NCI-H2171 treated with DMSO at 0.1 percent for 48 hours (cell line): ENCODE measurements at regions not wholly inside any gene's neighbourhood (a gene's known extent, or its start where the extent isn't known, plus 50 kb on each side); places are given as distances from the start of the nearest gene placed in this dataset.

ENCODE experiments used
- DNase-seq: peaks from one replicate; lab custom pipeline; 2025; lab: John Stamatoyannopoulos, UW

DNA sequence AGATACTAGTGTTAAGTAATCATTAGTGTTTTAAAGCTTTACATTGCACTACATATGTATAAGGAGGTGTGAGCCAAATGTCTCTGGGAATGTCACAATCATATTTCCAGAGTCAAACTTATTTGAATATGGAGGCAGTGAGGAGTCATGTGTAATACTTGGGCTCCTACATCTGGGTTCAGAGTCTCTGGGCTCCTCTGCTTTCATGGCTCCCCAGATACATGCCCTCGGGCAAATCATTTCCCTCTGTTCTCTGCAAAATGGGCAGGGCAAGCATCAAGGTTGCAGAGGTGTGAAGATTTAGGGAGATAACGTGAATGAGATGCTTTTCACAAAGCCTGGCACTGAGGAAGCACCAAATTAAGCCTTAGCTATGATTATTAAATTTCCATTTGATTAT, 138.3 kb upstream of the SGK1 start:
- no peak for DNase-seq

- DNase-seq, result no peak
Observed at GRCh38 chr6:134455319-134455718, 137.4 kb upstream of the SGK1 start.

- DNase-seq, result no peak
Observed at GRCh38 chr6:134454794-134455193, 136.9 kb upstream of the SGK1 start.

DNA sequence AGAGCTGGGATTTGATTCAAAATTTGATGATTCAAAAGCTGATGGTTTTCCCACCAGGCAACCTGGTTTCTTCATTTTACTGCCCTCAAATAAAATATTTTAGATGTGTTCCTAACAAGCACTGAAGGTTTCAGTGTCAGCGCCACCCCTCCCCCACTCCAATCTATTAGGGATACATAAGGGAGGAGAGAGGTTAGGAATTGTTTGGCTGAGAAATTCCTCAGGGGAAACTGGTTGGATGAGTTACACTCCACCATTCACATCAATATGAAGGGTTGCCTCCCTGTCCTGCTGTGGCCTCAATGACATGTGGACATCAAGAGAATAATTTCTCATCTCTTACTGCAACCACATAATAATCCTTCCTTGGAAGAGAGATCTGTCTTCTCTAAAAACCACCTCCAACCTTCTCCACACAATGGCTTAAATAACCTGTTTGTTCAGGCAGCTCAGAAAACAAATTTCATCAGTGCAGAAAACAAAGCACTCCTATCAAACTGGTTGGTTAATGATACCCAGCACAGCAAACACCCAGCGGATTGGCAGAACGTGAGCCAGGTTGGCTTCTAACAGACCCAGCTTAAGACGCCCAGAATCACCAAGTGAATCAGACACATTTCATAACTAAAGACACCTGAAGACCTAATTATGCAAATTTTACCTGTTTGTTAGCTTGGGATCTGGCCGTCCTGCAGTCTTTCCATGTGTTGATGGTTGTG, 136.0 kb upstream of the SGK1 start:
- no peak for DNase-seq

DNA sequence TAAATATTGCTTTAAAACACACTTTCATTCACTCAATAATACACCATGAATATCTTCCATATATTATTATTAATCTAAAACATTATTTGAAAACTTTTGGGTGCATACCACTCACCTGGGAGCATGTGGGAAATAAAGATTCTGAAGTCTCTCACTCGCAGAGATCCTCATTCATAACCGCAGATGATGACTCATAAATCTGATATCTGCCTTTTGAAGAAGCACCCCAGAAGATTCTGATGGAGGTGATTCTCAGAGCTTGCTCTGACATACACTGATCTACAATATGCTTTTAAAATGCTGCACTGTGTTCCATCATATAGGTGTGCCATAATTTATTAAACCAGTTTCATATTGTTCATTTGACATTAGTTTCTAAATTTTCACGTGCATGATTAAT, 135.0 kb upstream of the SGK1 start:
- no peak for DNase-seq

- DNase-seq, result no peak
Observed at GRCh38 chr6:134451529-134451928, 133.6 kb upstream of the SGK1 start.

DNA sequence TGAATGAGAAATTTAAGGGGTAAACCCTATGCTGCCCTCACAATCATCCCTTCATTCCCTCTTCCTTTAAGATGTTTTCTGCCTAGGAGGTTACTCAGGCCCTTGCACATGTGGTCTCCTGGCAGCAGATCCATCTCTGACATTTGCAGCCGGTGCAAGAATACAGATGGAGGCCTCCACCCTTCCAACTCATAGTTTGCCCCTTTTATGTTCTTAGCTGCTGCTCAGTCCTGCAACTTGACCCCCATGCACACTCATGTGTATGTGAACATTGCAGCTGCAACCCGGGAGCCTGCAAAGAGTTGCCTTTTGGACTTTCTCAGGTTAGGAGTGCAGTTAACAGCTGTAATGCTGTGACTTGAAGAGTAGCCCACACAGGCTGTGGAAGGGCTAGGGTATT, 131.9 kb upstream of the SGK1 start:
- DNase-seq, result no peak

DNA sequence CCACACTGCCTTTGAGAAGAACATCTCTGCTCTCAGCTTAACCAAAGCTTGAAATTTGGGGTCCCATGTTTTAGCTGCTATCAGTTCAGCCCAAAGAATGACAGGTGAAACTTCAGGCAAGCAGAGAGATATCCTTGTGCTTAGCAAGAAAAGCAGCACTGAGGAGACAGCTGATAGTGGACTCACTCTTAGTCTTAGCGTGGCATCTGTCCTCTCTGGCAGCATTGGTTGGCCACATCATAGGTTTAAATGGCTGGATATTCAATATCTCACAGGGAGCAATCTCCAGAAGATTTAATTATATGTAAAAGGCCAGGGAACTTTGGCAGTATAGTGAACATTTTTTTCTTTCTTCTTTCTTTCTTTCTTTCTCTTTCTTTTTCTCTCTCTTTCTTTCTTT, 131.1 kb upstream of the SGK1 start:
- no peak for DNase-seq

DNA sequence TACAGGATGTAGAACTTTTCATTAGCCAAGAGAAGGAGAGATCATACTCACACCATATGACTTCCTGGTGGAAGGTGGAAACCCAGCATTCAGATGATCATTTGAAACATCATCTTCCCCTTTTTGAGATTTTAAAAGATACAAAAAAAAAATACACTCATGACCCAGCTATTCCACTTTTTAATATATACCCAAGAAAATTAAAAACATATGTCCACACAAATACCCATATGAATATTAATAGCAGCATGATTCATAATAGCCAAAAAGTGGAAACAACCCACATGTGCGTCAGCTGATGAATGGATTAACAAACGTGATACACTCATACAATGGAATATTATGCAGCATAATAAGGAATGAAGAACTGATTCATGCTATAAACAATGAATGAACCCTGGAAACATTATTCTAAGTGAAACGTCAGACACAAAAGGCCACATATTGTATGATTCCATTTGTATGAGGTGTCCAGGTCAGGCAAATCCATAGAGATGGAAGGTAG, 130.0 kb upstream of the SGK1 start:
- DNase-seq, result no peak

DNA sequence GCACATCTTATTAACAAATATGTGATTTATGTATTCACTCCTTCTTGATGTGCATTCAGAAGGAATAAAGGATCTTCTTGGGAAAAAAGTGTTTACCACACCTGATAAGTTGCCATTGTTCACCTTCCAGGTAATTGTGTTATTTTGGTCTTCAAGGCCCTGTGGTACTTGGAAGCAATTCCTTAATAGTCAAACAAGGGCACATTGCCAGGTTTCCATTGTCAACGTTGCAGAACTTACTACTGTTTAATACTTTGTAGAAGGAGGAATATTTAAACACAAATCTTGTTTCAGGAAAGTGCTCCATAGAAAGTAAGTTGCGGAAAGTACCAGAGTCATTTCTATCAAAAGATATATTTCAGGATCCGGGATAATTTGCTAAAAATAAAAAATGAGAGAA, 129.5 kb upstream of the SGK1 start:
- no peak for DNase-seq

DNA sequence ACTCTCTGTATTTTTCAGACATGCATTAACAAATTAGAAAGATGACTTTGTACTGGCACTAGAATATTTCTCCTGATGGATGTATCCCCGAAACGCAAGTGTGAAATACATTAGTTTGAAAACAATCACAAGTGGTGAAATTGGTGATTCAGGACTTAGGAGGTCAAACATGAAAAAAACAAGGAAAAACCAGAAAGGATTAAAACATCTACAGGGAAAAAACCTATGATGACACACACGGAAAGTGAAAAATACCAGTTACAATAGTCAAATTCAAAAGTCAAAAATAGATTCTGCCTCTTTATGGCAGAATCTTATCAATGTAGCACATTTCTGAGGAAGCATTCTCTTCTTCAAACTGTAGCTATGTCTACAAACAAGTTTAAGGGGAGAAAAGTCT, 129.0 kb upstream of the SGK1 start:
- no peak for DNase-seq

GRCh38 chr6:134446218-134446848, 128.4 kb upstream of the SGK1 start:
- DNase-seq, result peak; percentile 21

- DNase-seq, result no peak
Observed at GRCh38 chr6:134443009-134443408, 125.1 kb upstream of the SGK1 start.

DNA sequence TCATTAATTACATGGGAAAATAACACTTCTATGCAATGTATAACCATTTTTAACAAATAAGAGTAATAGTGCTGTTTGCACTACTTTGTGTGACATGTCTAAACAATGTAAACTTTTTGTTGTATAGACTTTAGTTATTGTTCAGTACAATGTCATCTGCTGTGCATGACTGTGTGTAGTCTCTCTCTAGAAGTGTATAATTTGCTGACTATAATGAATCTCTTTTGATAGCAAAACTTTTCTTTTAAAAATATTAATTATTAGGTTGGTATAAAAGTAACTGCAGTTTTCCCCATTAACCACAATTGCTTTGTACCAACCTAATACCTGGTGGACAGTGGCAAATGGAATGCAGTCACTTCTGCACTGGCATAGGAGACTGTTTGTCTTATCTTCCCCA, 124.2 kb upstream of the SGK1 start:
- no peak for DNase-seq

DNA sequence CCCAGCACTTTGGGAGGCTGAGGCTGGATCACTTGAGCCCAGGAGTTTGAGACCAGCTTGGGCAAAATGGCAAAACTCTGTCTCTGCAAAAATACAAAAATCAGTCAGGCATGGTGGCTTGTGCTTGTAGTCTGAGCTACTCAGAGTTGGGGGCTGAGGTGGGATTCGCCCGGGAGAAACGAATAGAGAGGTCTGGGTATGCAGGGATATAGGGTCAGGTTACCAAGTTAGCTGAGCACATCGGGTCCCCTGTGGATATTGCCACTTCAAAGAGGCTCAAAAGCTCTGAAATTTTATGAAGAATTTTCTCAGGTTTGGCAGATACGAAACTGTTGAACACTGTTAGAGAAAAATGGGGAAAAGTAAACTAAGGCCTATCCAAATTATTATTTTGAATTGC, 120.9 kb upstream of the SGK1 start:
- DNase-seq, result no peak

DNA sequence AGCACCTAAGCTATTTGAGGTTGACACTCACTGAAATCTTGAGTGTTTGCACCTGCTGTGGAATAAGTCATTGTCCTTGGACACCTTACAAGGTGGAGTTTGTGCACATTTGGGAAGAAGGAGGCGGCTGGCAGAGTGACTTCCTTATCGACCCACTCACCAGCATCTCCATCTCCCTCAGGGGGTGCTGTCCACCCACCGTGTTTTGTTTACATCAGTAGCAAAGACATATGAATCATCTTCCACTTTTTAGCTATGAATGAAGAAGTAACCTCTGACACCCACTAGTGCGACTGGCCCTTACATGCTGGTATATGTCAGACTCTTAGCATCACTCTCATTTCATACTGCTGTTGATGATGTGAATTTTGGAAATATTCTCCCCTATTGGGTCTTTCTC, 119.5 kb upstream of the SGK1 start:
- DNase-seq, result no peak

DNA sequence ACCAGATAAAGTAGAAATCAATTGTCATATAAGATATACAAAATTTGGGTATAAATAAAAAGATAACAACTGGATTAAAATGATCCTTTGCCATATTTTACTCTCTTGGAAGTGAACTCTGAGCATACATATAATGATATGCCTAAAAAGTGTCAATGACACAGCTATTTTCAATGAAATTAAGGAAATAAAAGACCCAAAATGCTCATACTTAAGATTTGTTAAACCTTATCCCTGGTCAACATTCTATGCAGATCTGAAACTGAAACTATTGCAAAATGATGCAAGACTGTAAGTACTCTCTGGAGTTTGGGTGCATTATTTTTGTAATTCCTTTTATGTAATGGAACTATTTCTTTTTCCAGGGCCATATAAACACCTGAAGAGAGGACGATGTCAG, 119.0 kb upstream of the SGK1 start:
- no peak for DNase-seq

DNA sequence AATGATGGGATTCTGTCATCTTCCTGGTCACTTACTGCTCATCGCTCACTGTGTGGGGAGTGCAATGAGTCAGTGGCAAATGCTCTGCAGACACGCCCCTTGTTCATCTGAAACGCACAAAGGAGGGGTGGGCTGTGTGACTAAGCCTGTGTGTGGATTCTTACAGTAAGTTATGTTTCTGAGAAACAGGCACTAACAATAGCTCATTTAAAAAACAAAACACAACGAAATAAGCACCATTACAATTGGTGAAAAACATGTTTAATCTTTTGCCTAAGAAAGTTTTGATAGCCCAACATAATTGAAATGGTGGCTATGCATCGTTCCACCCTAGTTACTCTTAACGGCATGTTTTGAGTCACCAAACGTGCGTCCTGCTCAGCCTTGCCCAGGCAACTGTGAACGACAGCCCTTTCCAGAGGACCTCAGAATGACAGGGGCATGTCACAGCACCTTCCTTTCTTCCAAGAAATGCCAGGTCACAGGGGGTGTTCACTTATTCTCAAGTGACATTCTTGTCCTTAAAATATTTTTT, 118.4 kb upstream of the SGK1 start:
- no peak for DNase-seq

- DNase-seq, result no peak
Observed at GRCh38 chr6:134435814-134436280, 117.9 kb upstream of the SGK1 start.

- DNase-seq, result no peak
Observed at GRCh38 chr6:134434019-134434942, 116.4 kb upstream of the SGK1 start.

- DNase-seq, result no peak
Observed at GRCh38 chr6:134432036-134432435, 114.1 kb upstream of the SGK1 start.

DNA sequence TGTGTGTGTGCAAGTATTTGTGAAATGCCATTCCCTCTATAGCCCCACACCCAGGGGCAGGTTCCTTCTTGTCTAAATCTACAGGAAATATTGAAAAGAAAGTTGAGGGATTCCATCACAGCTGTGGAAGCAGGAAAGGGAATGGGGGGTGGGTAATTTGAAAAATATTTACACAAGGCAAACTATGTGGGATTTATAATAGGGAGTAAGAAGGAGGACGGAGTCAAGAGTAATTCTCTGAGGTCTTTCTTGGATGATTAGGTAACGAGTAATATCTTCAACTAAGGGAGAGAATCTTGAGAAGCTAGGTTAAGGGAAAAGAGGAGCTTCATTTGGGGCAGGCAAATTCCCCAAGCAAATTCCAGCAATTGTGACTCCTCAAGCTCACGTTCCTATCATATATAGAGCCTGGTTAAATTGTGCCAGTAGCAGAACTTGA, 113.5 kb upstream of the SGK1 start:
- no peak for DNase-seq
